ENCODE measurements at regions not wholly inside any gene's neighbourhood (a gene's known extent, or its start where the extent isn't known, plus 50 kb on each side); places are given as distances from the start of the nearest gene placed in this dataset.
"Not testable (repeated sequence)": the region's sequence is repeated elsewhere in the genome, so short reads cannot be mapped to it uniquely, and the experiment has no call there.

GRCh38 chr14:29982171-29982570 is 54.5 kb upstream of the PRKD1 start:
- DNase-seq, result no peak

DNA sequence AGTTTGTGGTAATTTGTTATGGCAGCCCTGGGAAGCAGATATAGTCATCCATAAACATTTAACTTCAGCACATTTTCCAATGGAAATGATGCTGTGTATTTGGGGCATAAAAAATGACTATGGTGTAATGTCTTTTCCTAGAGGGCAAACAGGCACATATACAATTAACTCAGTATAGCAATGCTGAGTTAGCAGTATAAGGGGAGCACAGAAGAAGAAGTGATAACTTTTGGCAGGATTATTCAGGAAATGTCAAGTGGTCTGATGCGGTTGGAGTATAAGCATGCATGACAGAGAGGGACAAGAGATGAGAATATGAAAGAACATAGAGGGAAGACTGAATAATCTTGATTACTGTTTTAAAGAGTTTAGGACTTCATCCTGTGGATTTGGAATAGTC is 55.3 kb upstream of the PRKD1 start:
- no peak for DNase-seq

DNA sequence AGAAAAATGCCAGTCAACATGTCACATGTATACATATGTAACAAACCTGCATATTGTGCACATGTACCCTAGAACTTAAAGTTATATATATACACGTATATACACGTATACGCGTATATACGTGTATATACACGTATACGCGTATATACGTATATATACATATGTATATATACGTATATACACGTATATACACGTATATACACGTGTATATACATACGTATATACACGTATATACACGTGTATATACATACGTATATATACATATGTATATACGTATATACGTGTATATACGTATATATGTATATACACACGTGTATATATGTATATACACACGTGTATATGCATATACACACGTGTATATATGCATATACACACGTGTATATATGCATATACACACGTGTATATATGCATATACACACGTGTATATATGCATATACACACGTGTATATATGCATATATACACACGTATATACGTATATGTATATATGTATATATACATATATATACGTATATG is 62.8 kb upstream of the PRKD1 start:
- DNase-seq, result not testable (repeated sequence)

- DNase-seq, result no peak
Observed at GRCh38 chr14:29990993-29991392, 63.3 kb upstream of the PRKD1 start.

DNA sequence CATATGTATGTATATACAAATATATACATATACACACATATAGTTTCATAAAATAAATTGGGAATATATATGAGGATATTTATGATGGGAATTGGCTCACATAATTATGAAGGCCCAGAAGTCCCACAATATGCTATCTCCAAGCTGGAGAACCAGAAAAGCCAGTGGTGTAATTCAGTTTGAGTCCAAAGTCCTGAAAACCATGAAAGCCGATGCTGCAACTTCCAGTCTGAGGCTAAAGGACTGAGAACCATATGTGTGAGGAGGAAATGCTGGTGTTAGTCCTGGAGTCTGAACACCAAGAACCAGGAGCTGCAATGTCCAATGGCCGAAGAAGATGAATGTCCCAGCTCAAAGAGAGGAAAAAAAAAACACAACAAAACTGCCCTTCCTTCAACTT is 65.5 kb upstream of the PRKD1 start:
- no peak for DNase-seq

DNA sequence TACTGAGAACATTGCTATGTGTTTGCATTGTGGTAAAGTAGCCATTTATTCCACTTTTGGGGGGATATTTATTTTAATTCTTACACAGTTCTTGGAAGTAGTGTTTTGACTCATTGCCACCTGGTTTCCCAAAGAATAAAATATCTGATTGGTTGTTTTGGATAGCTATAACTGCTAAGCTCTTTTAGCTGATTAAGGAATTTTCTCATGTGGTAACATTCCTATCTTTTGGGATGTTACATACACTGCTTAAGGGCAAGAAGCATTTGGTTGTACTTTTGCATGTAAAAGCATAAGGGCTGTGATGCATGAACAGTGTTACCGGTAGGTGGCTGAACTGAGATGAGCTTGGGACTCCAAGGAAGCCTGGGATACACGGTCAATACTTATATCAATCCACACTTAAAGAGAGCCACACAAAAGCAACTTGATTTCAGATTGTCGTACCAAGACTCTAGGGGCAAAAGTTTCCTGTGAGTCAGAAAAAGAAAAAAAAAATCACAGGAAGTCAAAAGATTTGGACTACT is 71.4 kb upstream of the PRKD1 start:
- DNase-seq, result no peak

DNA sequence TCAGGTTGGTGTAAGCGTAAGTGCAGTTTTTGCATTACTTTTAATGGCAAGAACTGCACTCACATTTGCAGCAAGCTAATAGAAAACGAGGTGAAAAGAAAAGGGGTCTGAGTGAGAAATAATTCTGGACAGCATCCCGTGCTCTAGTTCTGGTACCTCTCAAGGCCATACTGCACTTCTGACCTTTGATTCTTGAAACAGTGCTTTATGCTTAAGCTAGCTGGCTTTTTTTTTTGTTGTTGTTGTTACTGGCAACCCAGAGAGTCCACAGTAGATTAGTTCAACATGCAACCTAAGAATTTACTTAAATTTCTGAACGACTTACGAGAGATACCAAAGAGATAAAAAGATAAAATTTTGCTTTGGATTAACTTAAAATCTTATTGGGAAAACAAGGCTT is 75.2 kb upstream of the PRKD1 start:
- no peak for DNase-seq

DNA sequence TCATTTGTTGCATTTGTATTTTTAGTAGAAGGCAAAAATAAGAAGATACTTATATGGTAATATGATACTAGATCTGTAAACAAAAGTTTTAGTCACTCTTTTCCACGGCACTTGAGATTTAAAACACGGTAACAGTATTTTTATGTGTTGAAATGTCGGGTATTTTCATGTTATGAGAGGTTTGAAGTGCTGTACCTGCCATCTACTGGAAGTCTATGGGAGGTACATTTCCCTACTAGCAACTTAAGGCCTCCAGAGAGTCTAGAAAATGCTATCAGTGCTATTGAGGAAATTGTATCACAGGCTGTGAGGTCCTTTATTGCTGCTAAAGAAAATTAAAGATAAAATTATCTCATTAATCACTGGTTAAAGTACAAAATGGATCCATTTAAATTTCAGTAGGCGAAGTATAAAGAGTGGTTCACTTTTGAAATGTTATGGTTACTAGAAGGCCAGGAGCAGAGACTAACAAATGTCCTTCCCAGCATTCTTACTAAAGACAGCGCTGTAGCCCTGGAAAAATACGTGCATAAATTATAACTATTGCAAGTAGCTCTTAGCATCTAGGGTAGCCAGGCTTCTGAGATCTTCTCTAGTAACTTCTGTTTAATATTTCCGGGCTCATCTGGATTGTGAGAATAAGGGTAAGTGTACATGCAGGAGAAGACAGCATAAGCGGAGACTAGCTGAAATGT is 77.6 kb upstream of the PRKD1 start:
- peak; percentile 72 to 77 for DNase-seq

GRCh38 chr14:30006695-30007094 is 79.0 kb upstream of the PRKD1 start:
- DNase-seq, result no peak

- DNase-seq, result no peak
Observed at GRCh38 chr14:30015489-30015888, 87.8 kb upstream of the PRKD1 start.

- no peak for DNase-seq
Observed at GRCh38 chr14:30016002-30016401, 88.4 kb upstream of the PRKD1 start.

- DNase-seq, result no peak
Observed at GRCh38 chr14:30017370-30017993, 89.8 kb upstream of the PRKD1 start.

DNA sequence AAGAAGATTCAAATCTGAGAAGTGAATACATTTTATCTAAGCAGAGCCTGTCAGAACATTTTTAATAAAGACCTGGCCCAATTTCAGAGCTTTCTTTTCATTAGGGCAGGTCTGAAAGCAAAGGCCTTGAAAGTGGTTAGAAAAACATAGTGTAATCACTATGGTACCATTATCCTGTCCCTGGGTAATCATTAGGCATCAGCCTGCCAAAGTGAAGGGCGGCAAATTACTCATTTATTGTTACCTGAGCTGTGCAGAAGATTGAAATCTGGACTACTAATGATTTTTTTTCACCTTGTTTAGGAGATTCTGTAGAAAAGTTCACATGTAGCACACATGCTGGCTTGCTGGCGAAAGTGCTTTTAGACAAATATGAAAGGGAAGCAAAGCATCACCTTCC is 92.6 kb upstream of the PRKD1 start:
- DNase-seq, result no peak

DNA sequence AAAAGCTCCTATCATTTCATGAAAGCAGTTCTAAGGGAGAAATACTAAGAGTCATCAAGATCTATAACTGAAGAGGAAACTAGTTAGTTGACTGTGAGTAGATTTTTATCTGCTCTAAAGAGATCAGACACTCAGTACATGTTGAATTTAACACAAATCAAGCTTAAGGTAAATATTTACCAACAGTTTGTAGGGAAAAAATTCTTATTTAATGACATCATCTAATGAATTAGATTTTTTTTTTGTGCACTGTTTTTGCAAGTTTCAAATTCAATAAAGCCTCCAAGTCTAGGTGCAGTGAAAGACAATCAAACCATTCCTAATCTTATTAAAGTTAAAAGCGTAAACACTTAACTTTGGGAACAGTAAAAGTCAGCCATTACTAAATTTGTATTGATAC is 93.0 kb upstream of the PRKD1 start:
- no peak for DNase-seq

DNA sequence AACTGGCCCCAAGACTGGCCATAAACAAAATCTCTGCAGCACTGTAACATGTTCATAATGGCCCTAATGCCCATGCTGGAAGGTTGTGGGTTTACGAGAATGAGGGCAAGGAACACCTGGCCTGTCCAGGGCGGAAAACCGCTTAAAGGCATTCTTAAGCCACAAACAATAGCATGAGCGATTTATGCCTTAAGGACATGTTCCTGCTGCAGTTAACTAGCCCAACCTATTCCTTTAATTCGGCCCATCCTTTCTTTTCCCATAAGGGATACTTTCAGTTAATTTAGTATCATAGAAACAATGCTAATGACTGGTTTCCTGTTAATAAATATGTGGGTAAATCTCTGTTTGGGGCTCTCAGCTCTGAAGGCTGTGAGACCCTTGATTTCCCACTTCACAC is 95.7 kb upstream of the PRKD1 start:
- DNase-seq, result not testable (repeated sequence)

- peak; percentile 27 to 63 for DNase-seq
Observed at GRCh38 chr14:30034152-30034551, 106.5 kb upstream of the PRKD1 start.

DNA sequence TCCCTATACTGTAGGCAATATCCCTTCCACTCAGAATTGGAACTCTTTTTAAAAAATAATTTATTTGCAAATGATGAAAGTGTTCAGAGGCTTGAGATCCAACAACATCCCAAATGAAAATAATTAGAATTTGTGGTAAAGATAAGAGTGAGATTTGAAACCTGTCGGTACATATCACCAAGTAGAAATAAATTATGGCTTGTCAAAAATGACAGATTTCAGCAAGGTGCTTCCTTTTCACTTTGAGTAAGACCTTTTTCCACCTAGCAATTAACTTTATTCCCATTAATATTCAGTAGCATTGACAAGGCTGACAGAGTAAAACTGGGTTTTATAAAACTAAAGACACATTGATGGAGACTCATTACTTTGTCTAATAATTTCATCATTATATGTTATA is 107.7 kb upstream of the PRKD1 start:
- DNase-seq, result no peak

DNA sequence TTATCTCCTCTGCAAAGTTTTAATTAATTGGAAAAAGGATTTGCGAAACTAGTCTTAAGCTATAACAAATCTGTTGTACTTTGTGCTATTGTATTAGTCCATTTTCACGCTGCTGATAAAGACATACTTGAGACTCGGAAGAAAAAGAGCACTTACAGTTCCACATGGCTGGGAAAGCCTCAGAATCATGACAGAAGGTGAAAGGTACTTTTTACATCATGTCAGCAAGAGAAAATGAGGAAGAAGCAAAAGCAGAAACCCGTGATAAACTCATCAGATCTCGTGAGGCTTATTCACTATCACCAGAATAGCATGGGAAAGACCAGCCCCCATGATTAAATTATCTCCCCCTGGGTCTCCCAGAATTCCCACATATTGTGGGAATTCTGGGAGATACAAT is 118.1 kb upstream of the PRKD1 start:
- DNase-seq, result no peak

DNA sequence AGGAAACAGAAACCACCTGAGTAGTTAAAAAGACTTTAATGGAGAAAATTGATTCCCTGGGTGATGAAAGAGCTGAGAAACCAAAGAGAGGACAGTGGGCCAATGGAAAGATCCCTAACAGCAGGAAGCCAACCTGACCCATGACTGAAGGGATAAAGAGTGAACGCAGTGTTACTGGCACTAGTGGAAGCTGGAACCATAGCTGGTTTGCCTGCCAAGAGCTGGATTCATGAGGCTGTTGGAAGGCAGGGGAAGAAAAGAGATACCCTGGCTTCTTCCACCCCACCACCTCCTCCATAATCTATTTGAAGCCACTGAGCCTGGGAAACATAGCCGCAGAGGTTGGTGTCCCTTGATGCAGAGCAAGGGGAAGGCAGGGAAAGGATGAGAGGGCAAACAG is 125.5 kb upstream of the PRKD1 start:
- DNase-seq, result peak; percentile 60 to 88

DNA sequence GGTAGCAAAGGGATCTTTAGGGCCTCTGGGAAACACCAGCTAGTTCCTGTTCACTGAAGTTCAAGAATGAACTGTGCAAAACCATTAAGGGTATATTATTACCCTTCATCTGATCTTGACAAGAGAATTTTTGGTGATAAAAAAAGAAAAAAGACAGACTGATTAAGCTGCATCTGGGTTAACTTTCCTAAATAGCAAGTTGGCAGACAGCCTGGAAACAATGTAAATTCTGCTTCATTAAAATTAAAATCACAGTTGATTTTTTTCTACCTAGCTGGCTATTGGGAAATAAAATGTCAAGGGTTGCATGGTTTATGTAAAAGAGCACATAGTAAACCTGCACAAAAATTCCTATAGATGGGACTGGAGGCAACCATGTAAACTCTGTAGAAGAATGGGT is 126.6 kb upstream of the PRKD1 start:
- DNase-seq, result peak in 1 of 2 experiments; percentile 33

DNA sequence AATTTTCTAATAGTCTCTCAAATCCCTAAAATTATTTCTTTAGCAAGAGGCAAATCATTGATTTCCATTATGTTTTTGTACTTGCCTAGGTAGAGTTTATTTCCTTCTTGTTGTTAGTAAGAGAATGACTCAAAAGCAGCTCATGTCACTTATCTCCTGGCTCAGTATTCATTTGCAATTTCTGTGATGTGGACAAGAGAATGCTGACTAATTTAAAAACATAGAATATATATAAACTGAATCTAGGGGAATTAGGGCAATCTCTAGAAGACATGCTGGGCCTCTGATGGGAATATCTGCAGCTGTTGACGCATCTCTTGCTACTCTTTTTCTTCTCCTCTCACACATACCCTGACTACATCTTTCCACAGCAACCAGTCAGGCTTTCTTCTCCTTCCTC is 130.8 kb upstream of the PRKD1 start:
- no peak for DNase-seq

- DNase-seq, result no peak
Observed at GRCh38 chr14:30063746-30064145, 136.1 kb upstream of the PRKD1 start.

- no peak for DNase-seq
Observed at GRCh38 chr14:30064454-30064853, 136.8 kb upstream of the PRKD1 start.

GRCh38 chr14:30069536-30069935 is 141.9 kb upstream of the PRKD1 start:
- no peak for DNase-seq

GRCh38 chr14:30072454-30072853 is 144.8 kb upstream of the PRKD1 start:
- DNase-seq, result not testable (repeated sequence)
